ENCODE measurements at regions not wholly inside any gene's neighbourhood (a gene's known extent, or its start where the extent isn't known, plus 50 kb on each side); places are given as distances from the start of the nearest gene placed in this dataset.

GRCh38 chr5:61800450-61800849 lies 468.4 kb downstream of the ZSWIM6 start:
- ChIA-PET CTCF (no interaction called here), POLR2A (ENCODE audit: low non-redundant PET) (no interaction called here)
- TF ChIP-seq CTCF (conservative IDR thresholded peaks at IDR 0.05; ENCODE audit: low read depth), result no peak
- no peak overlapping the region for H3K27ac ChIP-seq
- no peak for DNase-seq (ENCODE audit: low spot score)

GRCh38 chr5:61801174-61801573 lies 469.1 kb downstream of the ZSWIM6 start:
- no peak for TF ChIP-seq CTCF (conservative IDR thresholded peaks at IDR 0.05; ENCODE audit: low read depth)
- POLR2A ChIA-PET (ENCODE audit: low non-redundant PET), result no interaction called here
- DNase-seq (ENCODE audit: low spot score), result no peak
- CTCF ChIA-PET, result interaction anchor here (0.5 kb wide), 1 partner anchor 33 kb away, joined by 4 read pairs; no protein-coding TSS in a partner anchor
- H3K27ac ChIP-seq, result no peak overlapping the region

GRCh38 chr5:61802456-61802855 lies 470.4 kb downstream of the ZSWIM6 start:
- TF ChIP-seq CTCF (conservative IDR thresholded peaks at IDR 0.05; ENCODE audit: low read depth), result no peak
- no peak for DNase-seq (ENCODE audit: low spot score)
- H3K27ac ChIP-seq, result no peak overlapping the region
- ChIA-PET CTCF (no interaction called here), POLR2A (ENCODE audit: low non-redundant PET) (no interaction called here)

GRCh38 chr5:61805101-61805500 lies 473.0 kb downstream of the ZSWIM6 start:
- CTCF ChIA-PET, result interaction anchor here (0.6 to 1.0 kb wide), 5 partner anchors 12 to 888 kb away, joined by 3 read pairs; no protein-coding TSS in a partner anchor
- no peak for TF ChIP-seq CTCF (conservative IDR thresholded peaks at IDR 0.05; ENCODE audit: low read depth)
- H3K27ac ChIP-seq, result peak overlapping the region; percentile 74
- POLR2A ChIA-PET (ENCODE audit: low non-redundant PET), result no interaction called here
- peak; percentile 87 for DNase-seq (ENCODE audit: low spot score)

GRCh38 chr5:61806491-61807020 lies 474.5 kb downstream of the ZSWIM6 start:
- POLR2A ChIA-PET (ENCODE audit: low non-redundant PET), result no interaction called here

GRCh38 chr5:61808091-61808490 lies 476.0 kb downstream of the ZSWIM6 start:
- no peak overlapping the region for H3K27ac ChIP-seq
- ChIA-PET POLR2A (ENCODE audit: low non-redundant PET) (no interaction called here), CTCF (interaction anchor here (0.6 kb wide), 3 partner anchors 964 to 1991 kb away, joined by 3 to 4 read pairs (median 3); partner anchors contain the start of gene ELOVL7)
- no peak for DNase-seq (ENCODE audit: low spot score)
- TF ChIP-seq CTCF (conservative IDR thresholded peaks at IDR 0.05; ENCODE audit: low read depth), result no peak

More at GRCh38 chr5:61806491-61807020, 474.5 kb downstream of the ZSWIM6 start:
- no peak for TF ChIP-seq CTCF (conservative IDR thresholded peaks at IDR 0.05; ENCODE audit: low read depth)
- CTCF ChIA-PET, result interaction anchor here (1.1 kb wide), 1 partner anchor 11 kb away, joined by 10 read pairs; no protein-coding TSS in a partner anchor
- H3K27ac ChIP-seq, result no peak overlapping the region
- DNase-seq (ENCODE audit: low spot score), result no peak
